K562 (cell line): ENCODE measurements at regions not wholly inside any gene's neighbourhood (a gene's known extent, or its start where the extent isn't known, plus 50 kb on each side); places are given as distances from the start of the nearest gene placed in this dataset.

ENCODE experiments used
- ATAC-seq: fragments of 200-7000 bp; cut with Tn5 transposase; 3 replicates; pipeline ENCODE4 v1.9.1; 2020; ENCODE audit warnings: moderate library complexity
- BruUV-seq: library from RNA; stranded (reverse); fragments of 400-500 nt; replicated peaks from 2 replicates; lab custom pipeline; 2021; lab: Mats Ljungman, UMichigan
- CTCF ChIA-PET: fragments of 300-600 bp; formaldehyde crosslinking; extraction: SDS; loops from one replicate; lab custom pipeline; 2021; ENCODE audit warnings: low intra/inter-chr PET ratio; lab: Yijun Ruan, JAX
- POLR2A ChIA-PET: fragments of 300-600, 350-650 bp; sonication (Branson Sonifier 250); formaldehyde crosslinking; extraction: SDS; loops from one replicate; lab custom pipeline; 2021; ENCODE audit warnings: antibody characterized with exemption, inconsistent platforms; lab: Yijun Ruan, JAX
- DNase-seq, 4 experiments: peaks; one replicate each; pipeline versions ENCODE4 v3.0.0 to v3.0.0-alpha.2; 2011 to 2018; ENCODE audit warnings: low spot score in 3 of 4, mixed read lengths in 3 of 4; ENCODE audit errors: extremely low read depth in 1 of 4
- FAIRE-seq: peaks from 2 replicates; lab custom pipeline; 2011; peaks lifted over from hg19 to GRCh38; lab: Jason Lieb, UNC
- H2AFZ ChIP-seq: 2 replicates; pipeline ENCODE4 v1.6.0; 2011; ENCODE audit warnings: low read depth, low read length, control low read depth, inconsistent platforms
- H3K27ac ChIP-seq: fragments of 200-600 bp; 3 replicates; pipeline ENCODE4 v1.8.0; 2011; ENCODE audit warnings: low read depth, mild to moderate bottlenecking, control low read depth, inconsistent platforms, low read length, moderate library complexity, mixed read lengths; ENCODE audit errors: extremely low read depth
- H3K27me3 ChIP-seq, 2 experiments: fragments of 300-600 bp in 1 of 2; 2 replicates in 1 of 2; 3 replicates in 1 of 2; pipeline versions ENCODE4 v1.6.0 to v1.8.0; 2011; ENCODE audit warnings: inconsistent platforms in 2 of 2, low read length in 2 of 2, mild to moderate bottlenecking in 1 of 2, mixed read lengths in 1 of 2, moderate library complexity in 1 of 2; ENCODE audit not compliant: control insufficient read depth in 2 of 2, insufficient read depth in 2 of 2
- H3K36me3 ChIP-seq: fragments of 300-600 bp; 3 replicates; pipeline ENCODE4 v1.8.0; 2011; ENCODE audit warnings: mild to moderate bottlenecking, low read length, inconsistent platforms; ENCODE audit not compliant: control insufficient read depth, insufficient read depth
- H3K4me1 ChIP-seq, 2 experiments: fragments of 200-600 bp in 1 of 2; replicated peaks in 1 of 2; 2 replicates in 1 of 2; 3 replicates in 1 of 2; pipeline versions ENCODE4 v1.5.1 to v1.8.0; 2011; ENCODE audit warnings: inconsistent platforms in 2 of 2, low read length in 2 of 2, mild to moderate bottlenecking in 1 of 2, mixed read lengths in 1 of 2, moderate library complexity in 1 of 2; ENCODE audit not compliant: control insufficient read depth in 2 of 2, insufficient read depth in 2 of 2
- H3K4me2 ChIP-seq: 2 replicates; pipeline ENCODE4 v1.6.1; 2011; ENCODE audit warnings: low read length, control low read depth, inconsistent platforms, mixed read lengths; ENCODE audit not compliant: insufficient read depth
- H3K4me3 ChIP-seq: fragments of 200-600 bp; sonication (generic), shearing (Covaris generic); 2 replicates; pipeline ENCODE4 v1.5.1; 2016; ENCODE audit warnings: control low read depth, inconsistent platforms
- H3K79me2 ChIP-seq: fragments of 200-600 bp; 3 replicates; pipeline ENCODE4 v1.8.0; 2011; ENCODE audit warnings: low read length, inconsistent platforms; ENCODE audit not compliant: control insufficient read depth, insufficient read depth
- H3K9ac ChIP-seq, 2 experiments: 2 replicates each; pipeline versions ENCODE4 v1.6.0 to v1.6.1; 2011; ENCODE audit warnings: low read depth in 2 of 2, low read length in 2 of 2, control low read depth in 1 of 2, inconsistent platforms in 1 of 2, mild to moderate bottlenecking in 1 of 2, mixed read lengths in 1 of 2; ENCODE audit not compliant: insufficient read depth in 1 of 2
- H3K9me1 ChIP-seq: one replicate; pipeline ENCODE4 v1.6.0; 2011; ENCODE audit warnings: inconsistent platforms, mild to moderate bottlenecking, low read length, moderate library complexity; ENCODE audit not compliant: control insufficient read depth, insufficient read depth
- H3K9me3 ChIP-seq: replicated peaks from 2 replicates; pipeline ENCODE4 v1.5.1; 2011; ENCODE audit warnings: low read depth, low read length, inconsistent platforms; ENCODE audit not compliant: control insufficient read depth, insufficient read depth
- H4K20me1 ChIP-seq: replicated peaks from 2 replicates; pipeline ENCODE4 v1.6.1; 2011; ENCODE audit warnings: low read length, inconsistent platforms, mixed read lengths; ENCODE audit not compliant: control insufficient read depth, insufficient read depth
- GTF2F1 ChIP-seq: IDR thresholded peaks from 2 replicates; pipeline ENCODE4 v1.6.1; 2011; ENCODE audit warnings: low read depth, low read length, improper control_type of control experiment
- THAP7 ChIP-seq: fragments of 250-450 bp; sonication (Bioruptor Pico); IDR thresholded peaks from 2 replicates; pipeline ENCODE4 v1.5.0; 2021
- ZNF324 ChIP-seq: fragments of 250-450 bp; sonication (Bioruptor Pico); IDR thresholded peaks from 2 replicates; pipeline ENCODE4 v1.4.0; 2020; ENCODE audit warnings: mild to moderate bottlenecking
- ZNF778 ChIP-seq: fragments of 450-650 bp; formaldehyde crosslinking; IDR thresholded peaks from 2 replicates; pipeline ENCODE4 v1.4.0; 2020; ENCODE audit warnings: mild to moderate bottlenecking, moderate library complexity
- WGBS: fragments of 100-300 bp; shearing (Covaris generic); methylation state at CpG from one replicate; pipeline ENCODE4 v1.1.6; 2016; ENCODE audit warnings: low coverage, mixed read lengths; ENCODE audit not compliant: insufficient coverage; ENCODE audit errors: missing lambda C conversion rate; 5-methylcytosine and 5-hydroxymethylcytosine counted together
- in situ Hi-C: fragments of 300-500 bp; cut with MboI; formaldehyde crosslinking; loops from 4 replicates; pipeline ENCODE4 v1.15.0; 2018; ENCODE audit warnings: inconsistent platforms, mixed read lengths
- intact Hi-C: fragments of 100-400 bp; cut with micrococcal nuclease; formaldehyde crosslinking; loops from 2 replicates; pipeline ENCODE4 v1.14.2; 2022

GRCh38 chr16:63061319-63061718 is 1025.1 kb upstream of the CDH8 start:
- Histone ChIP-seq H3K9me3 (no peaks in the 10 kb centered on the region), H3K4me2 (no peak overlapping the region), H4K20me1 (no peaks in the 10 kb centered on the region), H3K36me3 (no peaks in the 10 kb centered on the region), H3K27me3 (no peaks in the 10 kb centered on the region), H3K4me3 (no peak overlapping the region), H2AFZ (no peak overlapping the region), H3K9ac (no peak overlapping the region), H3K9me1 (no peaks in the 10 kb centered on the region), H3K79me2 (no peaks in the 10 kb centered on the region), H3K27ac (no peak overlapping the region), H3K4me1 (no peaks in the 10 kb centered on the region)
- CTCF ChIA-PET = no interaction called here
- 2% methylated on average over 10 of the region's 10 CpGs for WGBS
- BruUV-seq = no TSS peak
- in situ Hi-C loops = no loop called here
- TF ChIP-seq GTF2F1 (no peak), THAP7 (CRISPR knock-in tag) (no peak)
- intact Hi-C loops = no loop called here
- POLR2A ChIA-PET = no interaction called here
- no peak for FAIRE-seq
- no peak for DNase-seq
- ATAC-seq = no peak

- H3K79me2 ChIP-seq = no peaks in the 10 kb centered on the region
- H3K4me1 ChIP-seq = no peaks in the 10 kb centered on the region
- no peak overlapping the region for H3K4me3 ChIP-seq
- no peaks in the 10 kb centered on the region for H3K36me3 ChIP-seq
- H3K9ac ChIP-seq = no peak overlapping the region
- no peaks in the 10 kb centered on the region for H4K20me1 ChIP-seq
- DNase-seq (no peak), FAIRE-seq (no peak), ATAC-seq (no peak)
- POLR2A ChIA-PET = no interaction called here
- WGBS = 2% methylated on average over 6 of the region's 6 CpGs
- no peak overlapping the region for H2AFZ ChIP-seq
- no peak overlapping the region for H3K27ac ChIP-seq
- CTCF ChIA-PET = no interaction called here
- no TSS peak for BruUV-seq
- in situ Hi-C loops = no loop called here
- no peak overlapping the region for H3K4me2 ChIP-seq
- intact Hi-C loops = no loop called here
- no peaks in the 10 kb centered on the region for H3K27me3 ChIP-seq
- H3K9me3 ChIP-seq = no peaks in the 10 kb centered on the region
- H3K9me1 ChIP-seq = no peaks in the 10 kb centered on the region
- TF ChIP-seq ZNF778 (CRISPR knock-in tag) (no peak), ZNF324 (no peak)
Observed at GRCh38 chr16:63059676-63060075, 1023.4 kb upstream of the CDH8 start.
